Hepatocyte (in vitro differentiated cells): ENCODE measurements at regions not wholly inside any gene's neighbourhood (a gene's known extent, or its start where the extent isn't known, plus 50 kb on each side); places are given as distances from the start of the nearest gene placed in this dataset.

ENCODE experiments used
- DNase-seq: peaks from one replicate; pipeline ENCODE4 v3.0.0-alpha.2; 2016; ENCODE audit warnings: low spot score
- H2AFZ ChIP-seq: fragments of 200-600 bp; sonication (generic); 2 replicates; pipeline ENCODE4 v1.6.0; 2016; ENCODE audit warnings: antibody characterized with exemption, mild to moderate bottlenecking
- H3K27ac ChIP-seq: fragments of 200-600 bp; sonication (generic); 2 replicates; pipeline ENCODE4 v1.5.1; 2016; ENCODE audit warnings: mild to moderate bottlenecking
- H3K27me3 ChIP-seq: fragments of 200-600 bp; sonication (generic); 2 replicates; pipeline ENCODE4 v1.6.1; 2016
- H3K36me3 ChIP-seq: fragments of 200-600 bp; sonication (generic); replicated peaks from 2 replicates; pipeline ENCODE4 v1.5.1; 2016; ENCODE audit warnings: low read depth; ENCODE audit not compliant: insufficient read depth
- H3K4me1 ChIP-seq: fragments of 200-600 bp; sonication (generic); 2 replicates; pipeline ENCODE4 v1.5.1; 2016; ENCODE audit warnings: mild to moderate bottlenecking, moderate library complexity; ENCODE audit not compliant: insufficient read depth
- H3K4me2 ChIP-seq: fragments of 200-600 bp; sonication (generic); 2 replicates; pipeline ENCODE4 v1.6.0; 2016
- H3K4me3 ChIP-seq: fragments of 200-600 bp; sonication (generic); 2 replicates; pipeline ENCODE4 v1.5.1; 2016; ENCODE audit warnings: mild to moderate bottlenecking
- H3K79me2 ChIP-seq: fragments of 200-600 bp; sonication (generic); 2 replicates; pipeline ENCODE4 v1.6.0; 2017; ENCODE audit warnings: mild to moderate bottlenecking
- H3K9me2 ChIP-seq: fragments of 200-600 bp; sonication (generic); replicated peaks from 2 replicates; pipeline ENCODE4 v1.6.0; 2017; ENCODE audit warnings: mild to moderate bottlenecking; ENCODE audit not compliant: insufficient read depth
- H3K9me3 ChIP-seq: fragments of 200-600 bp; sonication (generic); 2 replicates; pipeline ENCODE4 v1.5.1; 2016; ENCODE audit warnings: low read depth, mild to moderate bottlenecking
- H4K20me1 ChIP-seq: fragments of 200-600 bp; sonication (generic); 2 replicates; pipeline ENCODE4 v1.6.0; 2016; ENCODE audit warnings: mild to moderate bottlenecking; ENCODE audit not compliant: insufficient read depth, poor library complexity, severe bottlenecking
- CTCF ChIP-seq: fragments of 200-600 bp; sonication (generic); IDR thresholded peaks from 2 replicates; pipeline ENCODE4 v1.5.1; 2016; ENCODE audit warnings: antibody characterized with exemption, mild to moderate bottlenecking; ENCODE audit not compliant: poor library complexity
- EZH2 ChIP-seq: fragments of 200-600 bp; sonication (generic); IDR thresholded peaks from 2 replicates; pipeline ENCODE4 v1.6.1; 2016; ENCODE audit warnings: antibody characterized with exemption, mild to moderate bottlenecking, borderline replicate concordance
- EZH2phosphoT487 ChIP-seq: fragments of 200-600 bp; sonication (generic); IDR thresholded peaks from one replicate; pipeline ENCODE4 v1.6.1; 2018; ENCODE audit warnings: antibody characterized with exemption, mild to moderate bottlenecking, low read depth, moderate library complexity; ENCODE audit not compliant: unreplicated experiment, severe bottlenecking
- WGBS: methylation state at CpG from one replicate; pipeline ENCODE4 v1.1.6; 2016; ENCODE audit warnings: low lambda C conversion rate; ENCODE audit errors: missing lambda C conversion rate; 5-methylcytosine and 5-hydroxymethylcytosine counted together

DNA sequence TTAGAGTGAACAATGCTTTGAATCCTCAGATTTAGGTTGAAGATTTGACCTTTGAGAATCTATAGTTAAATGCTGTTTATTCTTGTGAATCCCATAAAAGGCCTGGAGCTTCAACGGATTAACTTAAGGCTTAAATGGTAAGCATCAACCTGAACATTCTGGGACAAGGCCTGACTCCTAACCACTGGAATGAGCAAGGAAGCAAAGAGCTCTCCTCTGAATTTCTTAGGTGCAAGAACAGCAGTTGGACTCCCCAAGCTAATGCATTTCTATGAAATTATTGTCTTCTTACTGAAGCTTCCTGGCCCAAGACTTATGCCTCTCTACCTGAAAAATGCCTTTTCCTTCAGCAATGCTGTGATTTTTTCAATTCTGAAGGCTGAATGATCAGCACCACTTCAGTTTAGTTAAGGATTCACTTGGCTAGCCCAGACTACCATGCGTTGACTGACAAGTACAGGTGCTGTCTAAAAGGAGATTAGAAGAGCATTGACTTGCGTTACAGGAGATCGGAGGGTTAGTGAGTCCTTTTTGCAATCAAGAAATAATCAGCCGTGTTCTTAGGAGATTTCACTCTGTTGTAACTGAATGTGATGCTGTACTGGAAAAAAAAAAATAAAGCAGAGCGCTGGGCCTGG lies 178.5 kb downstream of the ZC3H11B start:
- no peak for DNase-seq
- Histone ChIP-seq H3K9me2 (no peaks in the 10 kb centered on the region), H3K79me2 (no peaks in the 10 kb centered on the region), H4K20me1 (no peaks in the 10 kb centered on the region), H3K4me1 (peaks cover 7% of the 10 kb centered on the region), H3K36me3 (no peaks in the 10 kb centered on the region), H3K4me2 (no peak overlapping the region), H3K27me3 (no peaks in the 10 kb centered on the region), H2AFZ (no peak overlapping the region), H3K9me3 (no peaks in the 10 kb centered on the region), H3K4me3 (no peak overlapping the region), H3K27ac (no peak overlapping the region)
- WGBS: 65% methylated on average over 6 of the region's 6 CpGs
- TF ChIP-seq EZH2: no peak
- TF ChIP-seq EZH2phosphoT487: no peak
- TF ChIP-seq CTCF: no peak

DNA sequence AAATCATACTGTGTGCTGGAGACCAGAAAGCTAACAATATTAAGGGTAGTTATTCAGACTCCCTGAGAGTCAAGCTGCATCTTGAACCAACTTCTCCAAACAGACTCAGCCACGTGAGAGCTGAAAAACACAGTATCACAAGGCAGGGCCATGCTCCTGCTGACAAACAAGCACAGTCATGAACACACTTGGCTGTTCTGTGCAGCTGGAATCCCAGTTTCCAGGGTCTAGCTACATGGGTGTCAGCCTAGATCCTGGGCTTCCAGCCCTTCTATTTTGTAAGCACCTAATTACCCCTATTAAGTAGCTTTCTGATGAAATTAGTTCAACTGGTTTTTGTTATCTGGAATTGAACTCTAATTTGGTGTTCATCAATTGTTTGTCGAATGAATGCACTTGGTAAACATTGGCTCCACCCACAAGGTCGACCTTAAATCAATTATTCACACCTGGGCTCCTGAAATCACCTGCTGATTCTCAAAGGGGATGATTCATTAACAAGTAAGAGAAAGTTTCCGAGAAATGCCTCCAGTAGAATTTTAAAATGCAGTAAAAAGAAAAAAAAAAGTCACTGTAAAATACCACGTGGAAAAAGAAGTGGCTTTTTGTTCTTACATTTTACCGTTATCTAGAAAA lies 179.3 kb downstream of the ZC3H11B start:
- Histone ChIP-seq H3K4me3 (no peak overlapping the region), H3K27me3 (no peaks in the 10 kb centered on the region), H4K20me1 (no peaks in the 10 kb centered on the region), H3K27ac (no peak overlapping the region), H3K36me3 (no peaks in the 10 kb centered on the region), H3K79me2 (no peaks in the 10 kb centered on the region), H3K4me1 (peaks cover 7% of the 10 kb centered on the region), H3K9me2 (no peaks in the 10 kb centered on the region), H2AFZ (no peak overlapping the region), H3K4me2 (no peak overlapping the region), H3K9me3 (no peaks in the 10 kb centered on the region)
- WGBS: 47% methylated on average over 6 of the region's 6 CpGs
- TF ChIP-seq CTCF (no peak), EZH2 (no peak), EZH2phosphoT487 (no peak)
- no peak for DNase-seq

- Histone ChIP-seq H3K4me2 (no peak overlapping the region), H3K36me3 (no peaks in the 10 kb centered on the region), H3K9me3 (no peaks in the 10 kb centered on the region), H3K4me1 (peaks cover 7% of the 10 kb centered on the region), H4K20me1 (no peaks in the 10 kb centered on the region), H3K4me3 (no peak overlapping the region), H3K27me3 (no peaks in the 10 kb centered on the region), H3K79me2 (no peaks in the 10 kb centered on the region), H2AFZ (no peak overlapping the region), H3K27ac (no peak overlapping the region), H3K9me2 (no peaks in the 10 kb centered on the region)
- DNase-seq: no peak
- 66% methylated on average over 5 of the region's 5 CpGs for WGBS
- TF ChIP-seq CTCF (no peak), EZH2 (no peak), EZH2phosphoT487 (no peak)
These were observed 179.9 kb downstream of the ZC3H11B start for GRCh38 chr1:219433001-219433400.
